ENCODE measurements at regions not wholly inside any gene's neighbourhood (a gene's known extent, or its start where the extent isn't known, plus 50 kb on each side); places are given as distances from the start of the nearest gene placed in this dataset.

DNA sequence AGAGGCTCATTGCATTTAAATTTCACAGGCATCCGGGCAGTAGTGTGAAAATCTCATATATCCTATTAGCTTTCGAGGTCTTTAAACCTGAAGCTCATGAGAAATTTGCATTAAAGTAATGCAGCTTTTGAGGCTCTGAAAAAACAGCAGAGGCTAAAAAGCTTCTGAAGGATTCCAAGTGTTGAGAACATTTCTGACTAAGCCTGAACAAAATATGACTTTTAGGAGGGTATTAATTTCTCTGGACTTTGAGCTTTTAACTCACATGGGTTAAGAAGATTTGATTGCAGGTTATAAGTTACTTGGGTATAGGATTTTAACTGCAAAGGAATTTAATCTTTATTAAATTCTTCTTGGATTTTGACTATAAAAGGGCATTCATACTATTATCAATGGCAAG lies 743.9 kb downstream of the TLE1 start:
- no peak for DNase-seq (ENCODE audit: low read depth in 1 of 2, low spot score in 2 of 2)
- 77% methylated on average over 2 of the region's 2 CpGs; no CpG with 5 or more reads in 1 of the 2 experiments for WGBS, 2 experiments (ENCODE audit: extremely low coverage in 1 of 2, insufficient coverage in 1 of 2, insufficient read length in 1 of 2, insufficient replicate concordance in 2 of 2, low coverage in 1 of 2, low lambda C conversion rate in 2 of 2, missing lambda C conversion rate in 1 of 2)
- Histone ChIP-seq H3K14ac (ENCODE audit: insufficient read length) (no peak overlapping the region), H4K20me1 (replicated peaks in 1 of 2; ENCODE audit: control insufficient read depth in 1 of 2, insufficient read depth in 2 of 2, low read length in 2 of 2) (no peaks in the 10 kb centered on the region), H3K79me1 (ENCODE audit: low read depth, low read length) (no peaks in the 10 kb centered on the region), H3K18ac (ENCODE audit: extremely low read depth, low read length) (no peak overlapping the region), H2AK5ac (ENCODE audit: low read depth, low read length) (no peak overlapping the region), H3K9me3 (ENCODE audit: insufficient read depth in 2 of 2, low read depth in 1 of 2, low read length in 1 of 2) (no peaks in the 10 kb centered on the region), H3K23me2 (ENCODE audit: low read depth, low read length) (no peaks in the 10 kb centered on the region), H3K79me2 (ENCODE audit: control insufficient read depth in 1 of 2, insufficient read depth in 2 of 2, low read length in 2 of 2) (no peaks in the 10 kb centered on the region), H3K27me3 (replicated peaks in 1 of 4; ENCODE audit: control insufficient read depth in 3 of 4, extremely low read depth in 1 of 4, insufficient read depth in 3 of 4, low read length in 3 of 4) (no peaks in the 10 kb centered on the region), H3K4ac (replicated peaks; ENCODE audit: insufficient read length, low read depth, low read length) (no peak overlapping the region), H2AFZ (ENCODE audit: low read length) (no peak overlapping the region), H3K4me1 (replicated peaks in 1 of 4; ENCODE audit: control insufficient read depth in 3 of 4, insufficient read depth in 4 of 4, low read length in 3 of 4) (no peaks in the 10 kb centered on the region), H4K91ac (replicated peaks; ENCODE audit: insufficient read length, low read length) (no peak overlapping the region), H3K9ac (replicated peaks in 1 of 4; ENCODE audit: extremely low read depth in 1 of 4, low read depth in 3 of 4, low read length in 3 of 4) (no peak overlapping the region), H3K23ac (ENCODE audit: insufficient read length) (no peak overlapping the region), H2BK20ac (ENCODE audit: low read length) (no peak overlapping the region), H3K56ac (replicated peaks; ENCODE audit: insufficient read length, low read depth, low read length) (no peak overlapping the region), H3K36me3 (ENCODE audit: control insufficient read depth in 2 of 4, insufficient read depth in 4 of 4, low read length in 3 of 4) (no peaks in the 10 kb centered on the region), H3K27ac (ENCODE audit: low read depth, low read length) (no peak overlapping the region), H4K5ac (ENCODE audit: insufficient read length, low read depth, low read length) (no peak overlapping the region), H2BK5ac (ENCODE audit: low read depth, low read length) (no peak overlapping the region), H2BK15ac (ENCODE audit: low read length) (no peak overlapping the region), H3K4me3 (ENCODE audit: extremely low read depth in 1 of 4, insufficient read depth in 2 of 4, low read depth in 3 of 4, low read length in 4 of 4) (no peak overlapping the region), H2BK12ac (ENCODE audit: low read depth, low read length) (no peak overlapping the region), H2BK120ac (replicated peaks; ENCODE audit: low read depth, low read length) (no peak overlapping the region), H3K4me2 (ENCODE audit: insufficient read depth in 1 of 2, low read depth in 2 of 2, low read length in 2 of 2) (no peak overlapping the region), H4K8ac (ENCODE audit: extremely low read depth, insufficient read depth, low read length) (no peak overlapping the region)
- no peak for FAIRE-seq
- ChIA-PET CTCF (ENCODE audit: partially characterized antibody) (no interaction called here), POLR2A (ENCODE audit: partially characterized antibody) (no interaction called here)
- no peak for TF ChIP-seq CEBPB (IDR thresholded peaks at IDR 0.05; ENCODE audit: low read depth, low read length)
- no peak for TF ChIP-seq RAD21 (IDR thresholded peaks at IDR 0.05 in 1 of 2, conservative IDR thresholded peaks at IDR 0.05 in 1 of 2; ENCODE audit: low read depth in 2 of 2, low read length in 2 of 2)
- no peak for TF ChIP-seq PHF8 (conservative IDR thresholded peaks at IDR 0.05; ENCODE audit: low read depth, low read length)
- TF ChIP-seq SUZ12 (IDR thresholded peaks at IDR 0.05; ENCODE audit: low read length), result no peak
- TF ChIP-seq HDAC2 (IDR thresholded peaks at IDR 0.05; ENCODE audit: borderline replicate concordance in 1 of 2, low read depth in 2 of 2, low read length in 2 of 2), result no peak
- no peak for TF ChIP-seq EGR1 (IDR thresholded peaks at IDR 0.05; ENCODE audit: borderline replicate concordance, low read depth, low read length)
- TF ChIP-seq BACH1 (IDR thresholded peaks at IDR 0.05; ENCODE audit: low read length), result no peak
- no peak for TF ChIP-seq CBX5 (IDR thresholded peaks at IDR 0.05; ENCODE audit: low read depth, low read length)
- TF ChIP-seq YY1 (IDR thresholded peaks at IDR 0.05; ENCODE audit: low read depth, low read length), result no peak
- no peak for TF ChIP-seq SP4 (IDR thresholded peaks at IDR 0.05; ENCODE audit: low read length)
- no peak for TF ChIP-seq JUND (IDR thresholded peaks at IDR 0.05; ENCODE audit: low read length)
- no peak for TF ChIP-seq GABPA (IDR thresholded peaks at IDR 0.05; ENCODE audit: borderline replicate concordance, insufficient read depth, low read length)
- TF ChIP-seq, protein P1, sequence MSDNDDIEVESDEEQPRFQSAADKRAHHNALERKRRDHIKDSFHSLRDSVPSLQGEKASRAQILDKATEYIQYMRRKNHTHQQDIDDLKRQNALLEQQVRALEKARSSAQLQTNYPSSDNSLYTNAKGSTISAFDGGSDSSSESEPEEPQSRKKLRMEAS (IDR thresholded peaks at IDR 0.05), result no peak
- TF ChIP-seq KDM4A (IDR thresholded peaks at IDR 0.05; ENCODE audit: low read depth, low read length, severe bottlenecking), result no peak
